HT-29 (cell line): ENCODE measurements at regions not wholly inside any gene's neighbourhood (a gene's known extent, or its start where the extent isn't known, plus 50 kb on each side); places are given as distances from the start of the nearest gene placed in this dataset.

Experiments used
- DNase-seq: peaks from one replicate; pipeline ENCODE4 v3.0.0-alpha.2; 2015; ENCODE audit warnings: low spot score

- no peak for DNase-seq
These were observed 78.0 kb upstream of the TNFSF18 start for GRCh38 chr1:173128742-173129141.

GRCh38 chr1:173127369-173128307 is 76.9 kb upstream of the TNFSF18 start:
- peak; percentile 62 for DNase-seq

GRCh38 chr1:173126421-173126820 is 75.7 kb upstream of the TNFSF18 start:
- DNase-seq: no peak

GRCh38 chr1:173122958-173123852 is 72.5 kb upstream of the TNFSF18 start:
- peak; percentile 90 for DNase-seq

- no peak for DNase-seq
These were observed 71.7 kb upstream of the TNFSF18 start for GRCh38 chr1:173122344-173122935.

- DNase-seq: no peak
These were observed 67.7 kb upstream of the TNFSF18 start for GRCh38 chr1:173118404-173118803.

- no peak for DNase-seq
These were observed 67.0 kb upstream of the TNFSF18 start for GRCh38 chr1:173117761-173118160.

GRCh38 chr1:173117108-173117633 is 66.4 kb upstream of the TNFSF18 start:
- DNase-seq: no peak

GRCh38 chr1:173114346-173114745 is 63.6 kb upstream of the TNFSF18 start:
- DNase-seq: no peak

- DNase-seq: no peak
These were observed 62.4 kb upstream of the TNFSF18 start for GRCh38 chr1:173113015-173113741.

- DNase-seq: no peak
These were observed 61.4 kb upstream of the TNFSF18 start for GRCh38 chr1:173112129-173112528.

- DNase-seq: no peak
These were observed 57.0 kb upstream of the TNFSF18 start for GRCh38 chr1:173107696-173108095.

GRCh38 chr1:173103006-173103405 is 52.3 kb upstream of the TNFSF18 start:
- DNase-seq: no peak

GRCh38 chr1:173101589-173101988 is 50.8 kb upstream of the TNFSF18 start:
- DNase-seq: no peak

GRCh38 chr1:173100476-173101107 is 49.9 kb upstream of the TNFSF18 start:
- no peak for DNase-seq
